Fibroblast of lung (primary cell): ENCODE measurements at regions not wholly inside any gene's neighbourhood (a gene's known extent, or its start where the extent isn't known, plus 50 kb on each side); places are given as distances from the start of the nearest gene placed in this dataset.
A peak's percentile ranks its signal among the peaks of the same experiment; 100 is the strongest.

Experiments used
- DNase-seq, 2 donors: peaks; one replicate each; pipeline versions ENCODE4 v3.0.0 to v3.0.0-alpha.2; 2010; ENCODE audit warnings: low read depth in 2 of 2
- H2AFZ ChIP-seq: 2 replicates; pipeline ENCODE4 v1.5.1; 2012; ENCODE audit warnings: low read length, control low read depth, inconsistent platforms
- H3K27ac ChIP-seq: 2 replicates; pipeline ENCODE4 v1.5.1; 2011; ENCODE audit warnings: low read length, control low read depth; ENCODE audit not compliant: insufficient read depth
- H3K27me3 ChIP-seq: 2 replicates; pipeline ENCODE4 v1.5.1; 2011; ENCODE audit warnings: mild to moderate bottlenecking, low read length; ENCODE audit not compliant: control insufficient read depth, insufficient read depth
- H3K36me3 ChIP-seq: 2 replicates; pipeline ENCODE4 v1.5.1; 2011; ENCODE audit warnings: low read length; ENCODE audit not compliant: control insufficient read depth, insufficient read depth
- H3K4me1 ChIP-seq: 2 replicates; pipeline ENCODE4 v1.5.1; 2011; ENCODE audit warnings: low read length; ENCODE audit not compliant: control insufficient read depth, insufficient read depth; ENCODE audit errors: extremely low read depth
- H3K4me2 ChIP-seq: 2 replicates; pipeline ENCODE4 v1.5.1; 2011; ENCODE audit warnings: low read length, control low read depth; ENCODE audit not compliant: insufficient read depth; ENCODE audit errors: extremely low read depth
- H3K4me3 ChIP-seq, 4 experiments: fragments of 200-600 bp in 1 of 4; sonication (generic) in 1 of 4; replicated peaks in 1 of 4; 2 replicates each; pipeline ENCODE4 v1.5.1; 2011 to 2016; ENCODE audit warnings: low read length in 4 of 4, low read depth in 3 of 4, mild to moderate bottlenecking in 3 of 4, control low read depth in 2 of 4, inconsistent platforms in 1 of 4, mixed read lengths in 1 of 4; ENCODE audit not compliant: insufficient read depth in 1 of 4; ENCODE audit errors: control extremely low read depth in 1 of 4
- H3K79me2 ChIP-seq: 2 replicates; pipeline ENCODE4 v1.5.1; 2012; ENCODE audit warnings: mild to moderate bottlenecking, low read length, inconsistent platforms; ENCODE audit not compliant: control insufficient read depth, insufficient read depth
- H3K9ac ChIP-seq: 2 replicates; pipeline ENCODE4 v1.5.1; 2011; ENCODE audit warnings: mild to moderate bottlenecking, low read length, control low read depth; ENCODE audit not compliant: insufficient read depth
- H3K9me3 ChIP-seq: 2 replicates; pipeline ENCODE4 v1.5.1; 2012; ENCODE audit warnings: low read depth, low read length; ENCODE audit not compliant: control insufficient read depth, insufficient read depth
- H4K20me1 ChIP-seq: 2 replicates; pipeline ENCODE4 v1.5.1; 2011; ENCODE audit warnings: low read length; ENCODE audit not compliant: control insufficient read depth, insufficient read depth; ENCODE audit errors: extremely low read depth
- EZH2 ChIP-seq: IDR thresholded peaks from 2 replicates; pipeline ENCODE4 v1.5.1; 2012; ENCODE audit warnings: low read length, control low read depth, mild to moderate bottlenecking; ENCODE audit errors: missing control alignments
- TF ChIP-seq, protein P1 (sequence below), 2 donors: IDR thresholded peaks in 1 of 2; conservative IDR thresholded peaks in 1 of 2; 1 replicate in 1 of 2; 2 replicates in 1 of 2; pipeline ENCODE4 v1.5.1; 2011 to 2012; ENCODE audit warnings: low read length in 2 of 2, control low read depth in 1 of 2, inconsistent platforms in 1 of 2, low read depth in 1 of 2, mild to moderate bottlenecking in 1 of 2

DNA sequence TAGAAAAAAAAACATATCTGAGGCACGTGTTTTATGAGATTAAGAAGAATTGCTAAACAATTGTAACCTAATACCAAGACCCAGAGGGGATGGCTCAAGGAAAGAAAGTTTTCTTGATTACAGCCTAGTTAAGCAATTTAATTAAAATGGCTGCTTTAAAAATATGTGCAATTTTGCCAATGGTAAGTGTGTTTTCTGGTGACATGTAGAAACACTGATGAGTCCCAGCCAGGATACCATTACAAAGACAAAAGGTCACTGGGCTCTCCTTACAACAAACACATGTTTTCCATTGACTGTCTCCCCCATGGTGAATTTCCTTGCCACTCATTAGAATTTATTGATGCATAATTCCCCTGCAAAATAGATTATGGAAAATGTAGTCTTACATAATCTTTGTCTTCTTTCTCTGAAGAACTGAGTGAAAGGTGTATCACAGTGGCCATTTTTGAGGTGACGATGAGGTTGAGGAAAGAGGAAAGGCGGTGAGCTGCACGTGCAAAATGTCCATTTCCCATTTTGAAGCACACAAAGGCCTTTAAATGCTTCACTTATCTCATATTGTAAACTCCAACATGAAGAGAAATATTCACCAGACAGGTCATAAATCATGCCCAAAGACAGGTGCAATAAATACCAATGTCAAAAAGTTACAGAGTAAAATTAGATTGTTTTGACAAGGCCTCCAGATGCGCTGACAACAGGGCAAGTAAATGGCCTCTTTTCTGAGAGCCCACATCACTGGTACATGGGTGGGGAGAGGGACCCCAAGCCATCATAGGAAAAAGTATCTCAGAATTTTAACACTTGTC, 696.9 kb downstream of the KCNJ2 start:
- H2AFZ ChIP-seq: no peak overlapping the region
- no peak overlapping the region for H3K9ac ChIP-seq
- H3K4me3 ChIP-seq: no peak overlapping the region
- no peaks in the 10 kb centered on the region for H3K4me1 ChIP-seq
- peak in 1 of 2 donors; percentile 16 for DNase-seq
- no peaks in the 10 kb centered on the region for H3K79me2 ChIP-seq
- H3K27ac ChIP-seq: no peak overlapping the region
- H3K9me3 ChIP-seq: no peaks in the 10 kb centered on the region
- H3K36me3 ChIP-seq: no peaks in the 10 kb centered on the region
- no peaks in the 10 kb centered on the region for H3K27me3 ChIP-seq
- TF ChIP-seq, protein P1, sequence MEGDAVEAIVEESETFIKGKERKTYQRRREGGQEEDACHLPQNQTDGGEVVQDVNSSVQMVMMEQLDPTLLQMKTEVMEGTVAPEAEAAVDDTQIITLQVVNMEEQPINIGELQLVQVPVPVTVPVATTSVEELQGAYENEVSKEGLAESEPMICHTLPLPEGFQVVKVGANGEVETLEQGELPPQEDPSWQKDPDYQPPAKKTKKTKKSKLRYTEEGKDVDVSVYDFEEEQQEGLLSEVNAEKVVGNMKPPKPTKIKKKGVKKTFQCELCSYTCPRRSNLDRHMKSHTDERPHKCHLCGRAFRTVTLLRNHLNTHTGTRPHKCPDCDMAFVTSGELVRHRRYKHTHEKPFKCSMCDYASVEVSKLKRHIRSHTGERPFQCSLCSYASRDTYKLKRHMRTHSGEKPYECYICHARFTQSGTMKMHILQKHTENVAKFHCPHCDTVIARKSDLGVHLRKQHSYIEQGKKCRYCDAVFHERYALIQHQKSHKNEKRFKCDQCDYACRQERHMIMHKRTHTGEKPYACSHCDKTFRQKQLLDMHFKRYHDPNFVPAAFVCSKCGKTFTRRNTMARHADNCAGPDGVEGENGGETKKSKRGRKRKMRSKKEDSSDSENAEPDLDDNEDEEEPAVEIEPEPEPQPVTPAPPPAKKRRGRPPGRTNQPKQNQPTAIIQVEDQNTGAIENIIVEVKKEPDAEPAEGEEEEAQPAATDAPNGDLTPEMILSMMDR (conservative IDR thresholded peaks at IDR 0.05 in 1 of 2, IDR thresholded peaks at IDR 0.05 in 1 of 2; ENCODE audit: low read depth in 1 of 2, low read length in 2 of 2): no peak
- no peak for TF ChIP-seq EZH2
- no peaks in the 10 kb centered on the region for H4K20me1 ChIP-seq
- no peak overlapping the region for H3K4me2 ChIP-seq

DNA sequence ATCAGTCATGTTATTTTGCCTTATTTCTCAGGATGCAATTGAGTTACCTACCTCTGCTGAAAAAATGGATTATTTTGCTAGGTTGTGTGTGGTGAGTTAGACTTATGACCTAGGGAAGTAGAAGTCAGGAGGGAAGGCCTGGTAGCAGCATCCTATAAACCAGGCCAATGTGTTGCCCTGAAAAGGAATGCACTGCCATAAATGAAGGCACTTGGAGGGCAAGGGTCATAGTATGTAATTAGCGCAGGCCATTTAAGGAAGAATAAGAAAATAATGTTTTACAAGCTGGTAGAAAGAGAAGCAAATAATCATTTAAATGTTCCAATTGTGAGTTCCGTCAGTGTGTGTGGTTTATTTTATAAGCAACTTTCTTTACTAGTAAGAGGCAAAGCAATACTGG, 698.8 kb downstream of the KCNJ2 start:
- Histone ChIP-seq H3K27ac (no peak overlapping the region), H3K36me3 (no peaks in the 10 kb centered on the region), H3K79me2 (no peaks in the 10 kb centered on the region), H3K9ac (no peak overlapping the region), H3K27me3 (no peaks in the 10 kb centered on the region), H2AFZ (no peak overlapping the region), H3K4me1 (no peaks in the 10 kb centered on the region), H3K9me3 (no peaks in the 10 kb centered on the region), H4K20me1 (no peaks in the 10 kb centered on the region), H3K4me2 (no peak overlapping the region), H3K4me3 (no peak overlapping the region)
- no peak for DNase-seq
- TF ChIP-seq EZH2: no peak
- TF ChIP-seq, protein P1 (conservative IDR thresholded peaks at IDR 0.05 in 1 of 2, IDR thresholded peaks at IDR 0.05 in 1 of 2; ENCODE audit: low read depth in 1 of 2, low read length in 2 of 2): no peak

DNA sequence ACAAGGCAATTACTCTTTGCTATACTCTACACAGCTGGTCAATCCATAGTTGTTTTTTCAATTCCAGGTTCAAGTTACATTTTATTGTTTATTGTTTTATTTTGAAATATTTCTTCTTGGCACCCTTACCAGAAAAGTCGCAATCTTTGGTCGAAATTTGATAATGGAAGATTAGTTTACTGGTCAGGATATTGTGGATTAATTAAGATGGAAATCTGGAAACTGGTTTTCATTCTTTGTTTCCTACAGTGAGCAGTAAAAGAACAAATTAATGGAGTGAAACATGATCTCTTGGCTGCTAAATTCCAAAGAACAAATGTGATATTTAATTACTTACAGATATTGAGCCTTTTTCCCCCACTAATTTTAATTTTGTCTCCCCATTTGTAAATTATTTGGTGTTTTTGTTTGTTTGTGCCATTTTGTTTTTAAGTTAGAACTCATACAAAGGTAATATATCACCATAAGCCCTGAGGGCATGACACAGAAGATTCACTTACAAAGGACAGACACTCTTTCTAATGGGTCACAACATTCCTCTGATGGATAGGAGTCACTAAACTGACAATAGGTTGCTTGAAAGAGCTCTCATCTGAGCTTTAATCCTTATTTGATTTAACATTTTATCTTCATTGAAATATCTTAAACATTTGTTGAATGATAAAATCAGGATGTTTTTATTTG, 700.2 kb downstream of the KCNJ2 start:
- no peaks in the 10 kb centered on the region for H3K79me2 ChIP-seq
- no peak overlapping the region for H2AFZ ChIP-seq
- H4K20me1 ChIP-seq: no peaks in the 10 kb centered on the region
- H3K4me3 ChIP-seq: no peak overlapping the region
- no peaks in the 10 kb centered on the region for H3K36me3 ChIP-seq
- TF ChIP-seq EZH2: no peak
- TF ChIP-seq, protein P1 (conservative IDR thresholded peaks at IDR 0.05 in 1 of 2, IDR thresholded peaks at IDR 0.05 in 1 of 2; ENCODE audit: low read depth in 1 of 2, low read length in 2 of 2): no peak
- no peak overlapping the region for H3K4me2 ChIP-seq
- H3K27me3 ChIP-seq: no peaks in the 10 kb centered on the region
- no peak overlapping the region for H3K9ac ChIP-seq
- H3K27ac ChIP-seq: no peak overlapping the region
- H3K9me3 ChIP-seq: no peaks in the 10 kb centered on the region
- H3K4me1 ChIP-seq: no peaks in the 10 kb centered on the region
- no peak for DNase-seq
